ENCODE measurements at regions not wholly inside any gene's neighbourhood (a gene's known extent, or its start where the extent isn't known, plus 50 kb on each side); places are given as distances from the start of the nearest gene placed in this dataset.
"Not testable (repeated sequence)": the region's sequence is repeated elsewhere in the genome, so short reads cannot be mapped to it uniquely, and the experiment has no call there.

DNA sequence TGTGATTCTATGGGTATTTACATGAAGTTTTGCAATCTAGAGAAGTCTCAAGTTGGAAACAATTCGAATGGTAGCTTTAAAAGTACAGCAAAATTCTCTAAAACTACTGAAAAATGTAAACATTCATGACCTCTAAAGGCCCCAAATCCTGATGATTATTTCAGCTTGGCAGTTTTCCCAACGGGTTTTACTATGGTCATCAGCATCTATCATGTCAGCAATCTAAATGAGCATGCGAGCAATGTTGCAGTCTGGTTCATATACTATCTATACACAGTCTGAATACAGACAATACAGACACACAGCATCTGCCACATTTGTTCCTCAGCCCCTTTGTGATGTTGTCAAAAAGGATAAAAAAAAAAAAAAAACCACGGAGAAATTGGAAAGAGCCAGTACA lies 790.3 kb upstream of the HTR2C start:
- no peaks in the 10 kb centered on the region for H3K4me1 ChIP-seq
- H3K27ac ChIP-seq: no peak overlapping the region
- TF ChIP-seq, protein P1, sequence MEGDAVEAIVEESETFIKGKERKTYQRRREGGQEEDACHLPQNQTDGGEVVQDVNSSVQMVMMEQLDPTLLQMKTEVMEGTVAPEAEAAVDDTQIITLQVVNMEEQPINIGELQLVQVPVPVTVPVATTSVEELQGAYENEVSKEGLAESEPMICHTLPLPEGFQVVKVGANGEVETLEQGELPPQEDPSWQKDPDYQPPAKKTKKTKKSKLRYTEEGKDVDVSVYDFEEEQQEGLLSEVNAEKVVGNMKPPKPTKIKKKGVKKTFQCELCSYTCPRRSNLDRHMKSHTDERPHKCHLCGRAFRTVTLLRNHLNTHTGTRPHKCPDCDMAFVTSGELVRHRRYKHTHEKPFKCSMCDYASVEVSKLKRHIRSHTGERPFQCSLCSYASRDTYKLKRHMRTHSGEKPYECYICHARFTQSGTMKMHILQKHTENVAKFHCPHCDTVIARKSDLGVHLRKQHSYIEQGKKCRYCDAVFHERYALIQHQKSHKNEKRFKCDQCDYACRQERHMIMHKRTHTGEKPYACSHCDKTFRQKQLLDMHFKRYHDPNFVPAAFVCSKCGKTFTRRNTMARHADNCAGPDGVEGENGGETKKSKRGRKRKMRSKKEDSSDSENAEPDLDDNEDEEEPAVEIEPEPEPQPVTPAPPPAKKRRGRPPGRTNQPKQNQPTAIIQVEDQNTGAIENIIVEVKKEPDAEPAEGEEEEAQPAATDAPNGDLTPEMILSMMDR (IDR thresholded peaks at IDR 0.05 in 8 of 11, conservative IDR thresholded peaks at IDR 0.05 in 3 of 11): no peak
- TF ChIP-seq POLR2AphosphoS5 (IDR thresholded peaks at IDR 0.05): no peak
- no peak for TF ChIP-seq POLR2A (IDR thresholded peaks at IDR 0.05)
- DNase-seq: no peak
- intact Hi-C loops (cut with DNase I; ENCODE audit: low total_unique reads): no loop called here
- no peaks in the 10 kb centered on the region for H3K27me3 ChIP-seq (replicated peaks in 1 of 7)
- no peak overlapping the region for H3K4me3 ChIP-seq
- H3K36me3 ChIP-seq: no peaks in the 10 kb centered on the region
- H3K9me3 ChIP-seq: no peaks in the 10 kb centered on the region
- 55 to 80% (median 67%) methylated on average over 4 of the region's 4 CpGs for WGBS, 5 donors

DNA sequence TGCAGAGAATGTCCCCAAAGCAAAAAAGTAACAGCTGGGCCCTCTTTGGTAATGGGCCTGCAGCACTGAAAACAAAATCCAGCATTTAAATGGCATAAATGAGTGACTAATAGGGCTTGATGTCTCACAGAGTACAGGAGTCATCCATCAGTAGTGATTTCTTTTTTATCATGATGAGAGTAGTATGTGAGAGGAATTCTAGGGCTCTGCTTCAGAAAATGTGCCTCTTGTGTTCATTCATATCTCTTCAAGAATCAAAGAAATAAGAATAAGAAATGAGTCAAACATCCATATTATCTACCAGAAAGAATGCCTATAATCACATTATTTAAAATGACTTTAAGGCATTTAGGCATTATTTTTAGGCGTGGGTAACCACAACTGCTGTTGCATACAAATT lies 792.9 kb upstream of the HTR2C start:
- Histone ChIP-seq H3K27me3 (replicated peaks in 1 of 7) (no peaks in the 10 kb centered on the region), H3K27ac (no peak overlapping the region), H3K9me3 (no peaks in the 10 kb centered on the region), H3K4me3 (no peak overlapping the region), H3K4me1 (no peaks in the 10 kb centered on the region), H3K36me3 (no peaks in the 10 kb centered on the region)
- intact Hi-C loops (cut with DNase I; ENCODE audit: low total_unique reads): no loop called here
- DNase-seq: no peak
- WGBS, 5 donors: 53 to 89% (median 68%) methylated on average over 1 of the region's 1 CpG
- TF ChIP-seq POLR2A (IDR thresholded peaks at IDR 0.05) (no peak), POLR2AphosphoS5 (IDR thresholded peaks at IDR 0.05) (no peak)
- TF ChIP-seq, protein P1 (IDR thresholded peaks at IDR 0.05 in 8 of 11, conservative IDR thresholded peaks at IDR 0.05 in 3 of 11): no peak

DNA sequence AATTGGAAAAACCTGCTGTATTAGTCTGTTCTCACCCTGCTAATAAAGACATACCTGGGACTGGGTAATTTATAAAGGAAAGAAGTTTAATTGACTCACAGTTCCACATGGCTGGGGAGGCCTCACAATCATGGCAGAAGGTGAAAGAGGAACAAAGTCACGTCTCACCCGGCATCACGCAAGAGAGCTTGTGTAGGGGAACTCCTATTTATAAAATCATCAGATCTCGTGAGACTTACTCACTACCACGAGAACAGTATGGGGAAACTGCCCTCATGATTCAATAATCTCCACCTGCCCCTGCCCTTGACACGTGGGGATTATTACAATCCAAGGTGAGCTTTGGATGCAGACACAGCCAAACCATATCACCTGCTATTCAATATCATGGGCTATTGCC lies 799.1 kb upstream of the HTR2C start:
- 48 to 62% (median 58%) methylated on average over 5 to 6 of the region's 6 CpGs for WGBS, 5 donors
- H3K27ac ChIP-seq: peak overlapping the region in 1 of 8 donors; percentile 46
- intact Hi-C loops (cut with DNase I; ENCODE audit: low total_unique reads); H3K4me3 ChIP-seq; H3K9me3 ChIP-seq; H3K4me1 ChIP-seq; H3K27me3 ChIP-seq (replicated peaks in 1 of 7); H3K36me3 ChIP-seq; DNase-seq: not testable (repeated sequence)

DNA sequence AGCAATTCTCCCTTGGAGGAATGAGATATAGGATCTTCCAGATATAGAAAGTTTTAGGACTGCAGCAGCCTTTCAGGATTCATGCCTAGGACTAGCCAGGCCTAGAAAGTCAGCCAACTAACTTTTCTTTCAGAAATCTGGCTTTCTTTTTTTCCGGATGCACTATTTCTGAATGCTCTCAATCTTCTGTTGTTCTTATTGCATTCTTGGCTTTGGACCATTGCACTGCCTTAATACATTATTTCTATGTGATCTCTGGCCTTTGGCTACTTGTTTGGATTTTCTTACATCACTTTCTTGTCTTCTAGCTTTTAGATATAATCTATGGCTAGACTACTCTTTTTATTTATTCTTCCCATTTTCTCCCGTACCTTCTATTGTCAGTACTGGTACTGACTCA lies 813.1 kb upstream of the HTR2C start:
- intact Hi-C loops (cut with DNase I; ENCODE audit: low total_unique reads): no loop called here
- H3K4me3 ChIP-seq: no peak overlapping the region
- H3K27ac ChIP-seq: no peak overlapping the region
- H3K4me1 ChIP-seq: no peaks in the 10 kb centered on the region
- TF ChIP-seq, protein P1 (IDR thresholded peaks at IDR 0.05 in 8 of 11, conservative IDR thresholded peaks at IDR 0.05 in 3 of 11): no peak
- no peak for TF ChIP-seq POLR2AphosphoS5 (IDR thresholded peaks at IDR 0.05)
- no peak for TF ChIP-seq POLR2A (IDR thresholded peaks at IDR 0.05)
- H3K27me3 ChIP-seq (replicated peaks in 1 of 7): no peaks in the 10 kb centered on the region
- no peaks in the 10 kb centered on the region for H3K36me3 ChIP-seq
- no peak for DNase-seq
- no peaks in the 10 kb centered on the region for H3K9me3 ChIP-seq
- 73 to 100% (median 82%) methylated on average over 2 of the region's 2 CpGs for WGBS, 5 donors

DNA sequence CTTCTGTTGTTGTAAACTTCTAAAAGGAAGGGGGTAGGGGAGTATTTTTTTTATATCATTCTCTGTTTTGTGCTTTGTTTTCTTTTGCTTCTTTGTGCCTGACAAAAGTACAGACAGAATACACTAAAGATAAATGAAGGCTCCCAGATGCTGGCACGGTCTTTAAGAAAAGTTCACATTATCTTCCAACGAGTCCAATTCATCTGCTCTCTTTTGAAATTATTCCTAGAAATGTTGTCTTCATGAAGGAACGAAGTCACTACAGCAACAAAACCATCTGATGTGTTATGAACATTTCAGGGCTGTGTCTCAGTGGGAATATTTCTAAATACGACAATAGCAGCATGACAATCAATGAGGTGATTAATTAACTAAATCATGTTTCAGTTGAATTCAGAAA lies 813.8 kb upstream of the HTR2C start:
- DNase-seq: no peak
- WGBS, 5 donors: 65 to 86% (median 83%) methylated on average over 4 of the region's 4 CpGs
- intact Hi-C loops (cut with DNase I; ENCODE audit: low total_unique reads): no loop called here
- H3K4me1 ChIP-seq: no peaks in the 10 kb centered on the region
- H3K27me3 ChIP-seq (replicated peaks in 1 of 7): no peaks in the 10 kb centered on the region
- no peaks in the 10 kb centered on the region for H3K36me3 ChIP-seq
- H3K4me3 ChIP-seq: no peak overlapping the region
- TF ChIP-seq POLR2A (IDR thresholded peaks at IDR 0.05) (no peak), POLR2AphosphoS5 (IDR thresholded peaks at IDR 0.05) (no peak)
- TF ChIP-seq, protein P1 (IDR thresholded peaks at IDR 0.05 in 8 of 11, conservative IDR thresholded peaks at IDR 0.05 in 3 of 11): no peak
- H3K27ac ChIP-seq: no peak overlapping the region
- no peaks in the 10 kb centered on the region for H3K9me3 ChIP-seq
